Smooth muscle cell (in vitro differentiated cells): ENCODE measurements at regions not wholly inside any gene's neighbourhood (a gene's known extent, or its start where the extent isn't known, plus 50 kb on each side); places are given as distances from the start of the nearest gene placed in this dataset.
"Not testable (repeated sequence)": the region's sequence is repeated elsewhere in the genome, so short reads cannot be mapped to it uniquely, and the experiment has no call there.

ENCODE experiments used
- DNase-seq: peaks from one replicate; lab custom pipeline; 2025; ENCODE audit not compliant: unreplicated experiment; lab: John Stamatoyannopoulos, UW
- H2AFZ ChIP-seq: fragments of 200-600 bp; sonication (generic); 2 replicates; pipeline ENCODE4 v1.6.0; 2016; ENCODE audit warnings: antibody characterized with exemption, low read depth, mild to moderate bottlenecking
- H3F3A ChIP-seq: fragments of 200-600 bp; sonication (generic); 2 replicates; pipeline ENCODE4 v1.6.0; 2017; ENCODE audit warnings: antibody characterized with exemption, low read depth
- H3K27ac ChIP-seq: fragments of 200-600 bp; sonication (generic); 2 replicates; pipeline ENCODE4 v1.5.1; 2016; ENCODE audit warnings: low read depth, mild to moderate bottlenecking
- H3K27me3 ChIP-seq: fragments of 200-600 bp; sonication (generic); 2 replicates; pipeline ENCODE4 v1.6.1; 2016; ENCODE audit warnings: low read depth, mild to moderate bottlenecking
- H3K36me3 ChIP-seq: fragments of 200-600 bp; sonication (generic); 2 replicates; pipeline ENCODE4 v1.5.1; 2016; ENCODE audit warnings: low read depth
- H3K4me1 ChIP-seq: fragments of 200-600 bp; sonication (generic); 2 replicates; pipeline ENCODE4 v1.5.1; 2016; ENCODE audit warnings: low read depth
- H3K4me2 ChIP-seq: fragments of 200-600 bp; sonication (generic); 2 replicates; pipeline ENCODE4 v1.6.0; 2016; ENCODE audit warnings: mild to moderate bottlenecking
- H3K4me3 ChIP-seq: fragments of 200-600 bp; sonication (generic); 2 replicates; pipeline ENCODE4 v1.5.1; 2016; ENCODE audit warnings: mild to moderate bottlenecking
- H3K79me2 ChIP-seq: fragments of 200-600 bp; sonication (generic); 2 replicates; pipeline ENCODE4 v1.6.0; 2016; ENCODE audit warnings: low read depth, mild to moderate bottlenecking
- H3K9ac ChIP-seq: fragments of 200-600 bp; sonication (generic); 2 replicates; pipeline ENCODE4 v1.6.0; 2016; ENCODE audit warnings: low read depth
- H3K9me3 ChIP-seq: fragments of 200-600 bp; sonication (generic); replicated peaks from 2 replicates; pipeline ENCODE4 v1.5.1; 2016; ENCODE audit warnings: low read depth
- H4K20me1 ChIP-seq: fragments of 200-600 bp; sonication (generic); 2 replicates; pipeline ENCODE4 v1.6.0; 2016; ENCODE audit warnings: low read depth
- WGBS: methylation state at CpG from one replicate; pipeline ENCODE4 v1.1.7; 2016; ENCODE audit warnings: low lambda C conversion rate; 5-methylcytosine and 5-hydroxymethylcytosine counted together
- TF ChIP-seq, protein P1 (sequence below): fragments of 200-600 bp; sonication (generic); IDR thresholded peaks from 2 replicates; pipeline ENCODE4 v1.5.1; 2017; ENCODE audit warnings: borderline replicate concordance, mild to moderate bottlenecking, antibody characterized with exemption; ENCODE audit not compliant: insufficient read depth, poor library complexity, severe bottlenecking

DNA sequence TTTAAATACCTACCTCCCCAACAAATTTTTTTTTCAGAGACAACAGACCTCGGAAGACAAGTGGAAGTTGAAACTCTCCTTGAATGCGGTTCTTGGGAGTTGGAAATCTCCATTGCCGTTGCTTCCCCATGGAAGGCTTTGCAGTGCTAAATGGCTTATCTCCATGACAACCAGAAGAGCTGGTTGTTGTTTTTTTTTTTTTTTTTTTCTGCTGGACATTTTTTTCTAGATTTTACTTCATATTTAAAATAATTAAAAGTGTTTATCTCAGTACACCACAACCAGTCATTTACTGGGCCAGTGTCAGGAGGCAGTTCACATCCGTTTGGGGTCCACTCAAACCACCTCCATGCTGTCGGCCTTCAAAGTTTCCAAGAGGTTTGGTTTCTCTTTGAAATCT lies 348.5 kb upstream of the PRKCQ start:
- Histone ChIP-seq H2AFZ (no peak overlapping the region), H3K36me3 (no peaks in the 10 kb centered on the region), H4K20me1 (no peaks in the 10 kb centered on the region), H3K4me1 (peaks cover 5% of the 10 kb centered on the region), H3K79me2 (no peaks in the 10 kb centered on the region), H3K27ac (peak overlapping the region; percentile 58), H3K9me3 (no peaks in the 10 kb centered on the region), H3K4me2 (peak overlapping the region; percentile 22), H3K9ac (no peak overlapping the region), H3K27me3 (no peaks in the 10 kb centered on the region), H3F3A (no peaks in the 10 kb centered on the region), H3K4me3 (no peak overlapping the region)
- 79% methylated on average over 5 of the region's 5 CpGs for WGBS
- DNase-seq: no peak
- TF ChIP-seq, protein P1, sequence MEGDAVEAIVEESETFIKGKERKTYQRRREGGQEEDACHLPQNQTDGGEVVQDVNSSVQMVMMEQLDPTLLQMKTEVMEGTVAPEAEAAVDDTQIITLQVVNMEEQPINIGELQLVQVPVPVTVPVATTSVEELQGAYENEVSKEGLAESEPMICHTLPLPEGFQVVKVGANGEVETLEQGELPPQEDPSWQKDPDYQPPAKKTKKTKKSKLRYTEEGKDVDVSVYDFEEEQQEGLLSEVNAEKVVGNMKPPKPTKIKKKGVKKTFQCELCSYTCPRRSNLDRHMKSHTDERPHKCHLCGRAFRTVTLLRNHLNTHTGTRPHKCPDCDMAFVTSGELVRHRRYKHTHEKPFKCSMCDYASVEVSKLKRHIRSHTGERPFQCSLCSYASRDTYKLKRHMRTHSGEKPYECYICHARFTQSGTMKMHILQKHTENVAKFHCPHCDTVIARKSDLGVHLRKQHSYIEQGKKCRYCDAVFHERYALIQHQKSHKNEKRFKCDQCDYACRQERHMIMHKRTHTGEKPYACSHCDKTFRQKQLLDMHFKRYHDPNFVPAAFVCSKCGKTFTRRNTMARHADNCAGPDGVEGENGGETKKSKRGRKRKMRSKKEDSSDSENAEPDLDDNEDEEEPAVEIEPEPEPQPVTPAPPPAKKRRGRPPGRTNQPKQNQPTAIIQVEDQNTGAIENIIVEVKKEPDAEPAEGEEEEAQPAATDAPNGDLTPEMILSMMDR: no peak

DNA sequence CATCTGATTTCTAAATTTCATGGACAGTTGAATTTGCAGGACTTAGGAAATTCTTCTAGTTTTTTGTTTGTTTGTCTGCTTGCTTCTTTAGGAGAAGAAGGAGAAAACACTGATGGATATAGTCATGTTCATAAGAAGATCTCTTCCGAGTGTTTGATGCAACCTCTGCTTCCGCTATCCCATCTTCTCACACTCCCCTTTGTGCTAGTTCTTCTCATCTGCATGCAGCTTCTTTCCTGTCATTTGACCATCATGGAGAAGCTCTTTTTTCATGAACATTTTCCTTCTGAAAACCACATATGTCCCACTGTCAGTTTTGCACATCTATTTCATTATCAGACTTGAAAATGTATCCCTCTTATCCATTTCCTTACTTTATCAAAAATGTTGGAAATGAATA lies 346.9 kb upstream of the PRKCQ start:
- Histone ChIP-seq H4K20me1 (no peaks in the 10 kb centered on the region), H2AFZ (no peak overlapping the region), H3K9ac (no peak overlapping the region), H3K9me3 (no peaks in the 10 kb centered on the region), H3K27ac (no peak overlapping the region), H3K36me3 (no peaks in the 10 kb centered on the region), H3K79me2 (no peaks in the 10 kb centered on the region), H3K4me1 (peaks cover 5% of the 10 kb centered on the region), H3F3A (no peaks in the 10 kb centered on the region), H3K4me2 (no peak overlapping the region), H3K27me3 (no peaks in the 10 kb centered on the region), H3K4me3 (no peak overlapping the region)
- 98% methylated on average over 2 of the region's 2 CpGs for WGBS
- DNase-seq: no peak
- TF ChIP-seq, protein P1: no peak

DNA sequence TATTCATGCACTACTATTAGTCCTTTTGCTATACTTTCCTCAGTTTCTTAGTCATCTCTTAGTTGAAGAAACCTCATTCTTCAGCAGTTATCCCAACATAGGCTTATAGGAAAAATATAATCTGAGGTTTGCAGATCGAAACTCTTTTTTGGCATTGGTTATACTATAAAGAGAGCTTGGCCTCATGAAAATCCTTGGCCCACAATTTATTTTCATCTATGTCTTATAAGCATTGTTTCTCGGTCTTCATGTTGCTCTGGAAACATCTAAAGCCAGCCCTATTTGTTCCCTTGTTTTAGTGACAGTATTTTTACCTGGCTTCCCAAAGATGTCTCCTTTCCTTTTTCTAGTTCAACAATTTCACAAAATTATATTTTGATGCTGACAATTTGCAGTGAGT lies 345.1 kb upstream of the PRKCQ start:
- Histone ChIP-seq H4K20me1 (no peaks in the 10 kb centered on the region), H3K9me3 (no peaks in the 10 kb centered on the region), H3K36me3 (no peaks in the 10 kb centered on the region), H3K27ac (no peak overlapping the region), H2AFZ (no peak overlapping the region), H3K4me1 (peaks cover 5% of the 10 kb centered on the region), H3F3A (no peaks in the 10 kb centered on the region), H3K27me3 (no peaks in the 10 kb centered on the region), H3K4me2 (no peak overlapping the region), H3K9ac (no peak overlapping the region), H3K79me2 (no peaks in the 10 kb centered on the region), H3K4me3 (no peak overlapping the region)
- DNase-seq: no peak
- TF ChIP-seq, protein P1: no peak
- WGBS: 93% methylated on average over 2 of the region's 2 CpGs

DNA sequence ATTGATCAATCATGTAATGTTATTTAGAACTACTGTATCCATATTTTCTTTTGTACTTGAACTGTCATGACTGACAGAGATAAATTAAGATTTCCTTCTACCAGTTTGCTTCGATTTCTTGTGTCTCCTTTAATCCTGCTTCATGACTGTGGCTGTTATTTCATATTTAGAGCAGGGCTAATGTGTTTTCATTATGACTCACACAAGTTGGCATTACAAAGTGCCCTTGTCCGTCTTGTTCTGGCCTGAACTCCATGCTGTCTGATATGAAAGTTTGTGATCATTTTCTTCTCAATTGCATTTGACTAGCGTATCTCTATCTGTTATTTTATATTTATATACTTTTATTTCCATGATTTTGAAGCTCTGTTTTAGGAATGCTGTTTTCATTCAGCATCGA lies 344.1 kb upstream of the PRKCQ start:
- Histone ChIP-seq H3K36me3 (no peaks in the 10 kb centered on the region), H3K4me3 (no peak overlapping the region), H3K9me3 (no peaks in the 10 kb centered on the region), H4K20me1 (no peaks in the 10 kb centered on the region), H3K9ac (no peak overlapping the region), H3K79me2 (no peaks in the 10 kb centered on the region), H3F3A (no peaks in the 10 kb centered on the region), H3K4me1 (peaks cover 5% of the 10 kb centered on the region), H2AFZ (no peak overlapping the region), H3K27ac (no peak overlapping the region), H3K27me3 (no peaks in the 10 kb centered on the region), H3K4me2 (peak overlapping the region; percentile 6)
- WGBS: 68% methylated on average over 4 of the region's 4 CpGs
- TF ChIP-seq, protein P1: no peak
- DNase-seq: no peak

DNA sequence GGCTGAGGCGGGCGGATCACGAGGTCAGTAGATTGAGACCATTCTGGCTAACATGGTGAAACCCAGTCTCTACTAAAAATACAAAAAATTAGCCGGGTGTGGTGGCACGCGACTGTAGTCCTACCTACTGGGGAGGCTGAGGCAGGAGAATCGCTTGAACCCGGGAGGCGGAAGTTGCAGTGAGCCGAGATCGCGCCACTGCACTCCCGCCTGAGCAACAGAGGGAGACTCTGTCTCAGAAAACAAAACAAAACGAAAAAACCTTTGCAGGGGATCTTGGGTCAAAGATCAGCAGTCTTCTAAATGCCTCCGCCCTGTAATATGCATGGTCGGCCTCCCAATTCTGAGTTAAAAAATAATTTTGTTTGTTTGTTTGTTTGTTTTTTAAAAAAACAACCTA lies 340.9 kb upstream of the PRKCQ start:
- WGBS: 89% methylated on average over 16 of the region's 16 CpGs
- not testable (repeated sequence) for DNase-seq, H3K79me2 ChIP-seq, H3K36me3 ChIP-seq, H3K4me2 ChIP-seq, H3F3A ChIP-seq, H3K27ac ChIP-seq, H3K27me3 ChIP-seq, H3K4me3 ChIP-seq, H3K9me3 ChIP-seq, H3K4me1 ChIP-seq, H3K9ac ChIP-seq, H4K20me1 ChIP-seq, H2AFZ ChIP-seq
